CD4-positive, alpha-beta T cell treated with Interleukin-4 for 4 hours (primary cell): ENCODE measurements at regions not wholly inside any gene's neighbourhood (a gene's known extent, or its start where the extent isn't known, plus 50 kb on each side); places are given as distances from the start of the nearest gene placed in this dataset.
"Not testable (repeated sequence)": the region's sequence is repeated elsewhere in the genome, so short reads cannot be mapped to it uniquely, and the experiment has no call there.

Experiments
- DNase-seq: peaks from one replicate; pipeline ENCODE4 v3.0.0-alpha.2; 2020

DNA sequence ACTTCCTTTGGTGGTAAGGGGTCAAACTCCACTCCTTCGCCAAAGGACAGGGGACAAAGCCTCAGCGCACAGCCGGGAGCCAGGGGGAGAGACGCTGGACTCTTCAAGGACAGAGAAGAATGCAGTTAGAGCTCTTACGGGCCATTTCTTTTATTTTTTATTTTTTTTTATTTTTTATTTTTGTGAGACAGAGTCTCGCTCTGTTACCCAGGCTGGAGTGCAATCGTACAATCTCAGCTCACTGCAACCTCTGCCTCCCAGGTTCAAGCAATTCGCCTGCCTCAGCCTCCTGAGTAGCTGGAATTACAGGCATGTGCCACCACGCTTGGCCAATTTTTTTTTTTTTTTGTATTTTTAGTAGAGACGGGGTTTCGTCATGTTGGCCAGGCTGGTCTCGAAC is 93.2 kb upstream of the RPH3AL start, which contains the start of gene RFLNB:
Gene RFLNB, minus strand, starts transcription at position 101 of the 400 bp plus-strand sequence.
- DNase-seq = not testable (repeated sequence)

DNA sequence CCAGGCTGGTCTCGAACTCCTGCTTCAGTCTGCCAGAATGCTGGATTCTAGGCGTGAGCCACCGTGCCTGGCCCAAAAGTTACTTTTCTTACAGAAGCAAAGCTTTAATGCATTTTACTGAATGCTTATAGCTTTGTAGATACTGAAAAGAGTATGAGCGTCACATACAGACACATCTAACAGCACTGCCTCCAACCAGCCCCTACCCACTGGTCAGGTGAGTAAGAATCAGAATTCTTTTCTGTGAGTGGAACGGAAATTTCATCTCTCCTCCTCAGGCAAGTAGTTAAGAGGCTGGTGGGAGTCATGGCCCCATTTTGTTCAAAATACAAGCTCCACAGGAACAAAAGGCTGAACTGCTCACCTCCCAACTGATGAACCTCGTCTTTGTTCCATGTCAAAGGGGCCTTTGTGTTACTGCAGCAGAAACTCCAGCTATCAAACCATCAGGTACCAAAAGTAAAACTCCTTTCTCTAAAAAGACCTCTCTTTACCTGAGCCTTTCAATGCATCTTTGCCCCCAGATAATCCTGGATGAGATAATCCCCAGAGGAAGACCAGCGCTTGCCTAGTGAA is 92.4 kb upstream of the RPH3AL start:
- no peak for DNase-seq

DNA sequence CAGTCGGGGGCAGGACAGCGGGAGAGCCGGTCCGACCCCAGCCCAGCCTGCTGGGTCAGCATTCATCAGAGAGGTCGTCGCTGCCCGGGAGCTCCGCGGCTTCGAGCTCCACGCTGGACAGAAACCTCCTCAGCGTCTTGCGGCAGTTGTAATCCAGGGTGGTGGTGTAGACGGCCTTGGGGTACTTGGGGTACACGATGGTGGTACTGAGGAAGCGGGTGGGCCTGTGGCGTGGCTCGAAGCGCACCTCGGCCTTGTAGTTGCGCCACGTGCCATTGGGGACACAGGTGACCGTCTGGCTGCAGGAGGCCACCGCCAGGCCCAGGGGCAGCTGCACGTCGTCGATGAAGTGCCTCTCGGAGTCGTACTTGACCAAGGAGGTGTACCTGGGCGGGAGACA is 90.5 kb upstream of the RPH3AL start:
- no peak for DNase-seq

DNA sequence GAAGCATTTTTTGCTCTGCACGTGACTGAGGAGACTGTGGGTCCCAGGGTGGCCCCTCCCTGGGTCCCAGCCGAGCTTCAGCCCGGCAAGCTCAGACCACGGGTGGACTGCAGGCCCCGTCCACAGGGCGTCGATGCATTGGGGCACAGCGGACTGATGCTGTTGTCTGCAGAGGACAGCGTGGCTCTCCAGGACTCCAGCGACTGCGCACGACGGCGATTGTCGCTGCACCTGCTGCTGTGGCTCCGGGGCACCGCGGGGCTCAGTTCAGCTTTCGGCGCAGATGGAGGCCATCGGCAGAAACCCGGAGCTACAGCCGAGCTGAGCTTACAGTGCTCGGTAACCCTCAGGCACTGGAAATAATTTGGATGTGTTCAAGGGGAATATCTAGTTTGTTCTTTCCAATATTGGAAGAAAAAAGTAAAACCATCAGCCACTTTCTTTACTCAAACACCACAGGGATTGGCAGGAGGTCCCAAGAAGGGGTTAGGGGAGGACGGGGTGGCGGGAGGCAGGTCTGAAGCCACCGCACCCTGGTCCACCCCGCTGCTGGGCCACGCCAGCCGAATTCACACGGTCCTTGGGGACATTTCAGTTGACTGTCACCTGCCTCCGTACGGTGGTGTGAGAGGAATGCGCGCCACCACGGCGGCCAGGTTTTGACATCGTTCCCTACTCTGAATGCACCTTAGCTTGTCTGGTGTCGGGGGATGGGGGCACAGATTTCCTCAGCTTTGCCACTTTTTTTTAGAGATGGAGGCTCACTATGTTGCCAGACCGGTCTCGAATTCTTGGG is 88.7 kb upstream of the RPH3AL start:
- DNase-seq = no peak

DNA sequence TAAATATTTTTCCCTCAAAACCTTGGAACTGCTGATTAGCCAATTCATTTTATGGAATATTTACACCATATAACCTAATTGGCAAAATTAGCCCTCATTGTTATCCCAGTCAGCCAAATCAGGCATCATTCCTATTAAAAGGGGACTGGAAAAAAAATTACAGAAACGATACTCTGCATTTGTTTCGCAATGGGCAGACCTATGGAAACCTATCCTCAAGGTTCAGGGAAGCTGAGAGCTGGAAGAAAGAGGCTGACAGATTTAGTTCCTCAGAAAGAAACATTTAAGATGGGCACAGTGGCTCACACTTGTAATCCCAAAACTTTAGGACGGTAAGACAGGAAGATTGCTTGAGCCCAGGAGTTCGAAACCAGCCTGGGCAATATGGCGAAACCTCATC is 85.6 kb upstream of the RPH3AL start:
- DNase-seq = no peak

DNA sequence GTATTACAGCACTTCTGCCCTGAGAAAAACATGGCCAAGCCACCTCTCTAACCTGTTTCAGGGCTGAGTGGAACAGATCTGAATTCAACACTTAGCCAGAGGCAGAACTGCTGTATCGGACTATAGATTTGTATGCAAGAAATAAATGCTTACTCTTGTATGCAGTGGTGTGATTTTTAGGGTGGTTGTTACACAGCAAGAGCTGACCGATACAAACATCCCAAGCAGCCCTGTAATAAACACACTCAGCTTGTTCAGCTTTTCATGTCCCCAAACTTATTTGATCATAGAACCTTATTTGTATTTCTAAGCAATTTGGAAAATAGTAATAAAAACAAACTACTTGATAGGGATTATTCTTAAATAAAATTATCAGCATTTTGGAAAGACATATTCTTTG is 84.9 kb upstream of the RPH3AL start:
- no peak for DNase-seq

DNA sequence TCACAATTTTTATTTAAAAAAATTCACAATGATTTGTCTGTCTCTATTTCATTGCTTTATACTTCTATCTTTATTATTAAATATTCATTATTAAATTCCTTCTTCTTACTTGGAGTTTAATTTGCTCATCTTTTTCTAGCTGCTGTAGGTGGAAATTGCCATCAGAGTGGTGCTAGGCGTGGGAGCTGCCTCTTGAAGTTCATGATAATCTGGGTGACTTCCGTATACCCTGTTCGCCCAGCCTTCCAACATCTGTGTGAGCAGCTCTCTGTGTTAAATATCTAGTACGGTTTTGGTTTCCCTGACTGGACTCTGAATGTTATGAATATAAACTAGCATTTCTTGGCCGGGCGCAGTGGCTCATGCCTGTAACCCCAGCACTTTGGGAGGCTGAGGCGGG is 84.0 kb upstream of the RPH3AL start:
- no peak for DNase-seq

DNA sequence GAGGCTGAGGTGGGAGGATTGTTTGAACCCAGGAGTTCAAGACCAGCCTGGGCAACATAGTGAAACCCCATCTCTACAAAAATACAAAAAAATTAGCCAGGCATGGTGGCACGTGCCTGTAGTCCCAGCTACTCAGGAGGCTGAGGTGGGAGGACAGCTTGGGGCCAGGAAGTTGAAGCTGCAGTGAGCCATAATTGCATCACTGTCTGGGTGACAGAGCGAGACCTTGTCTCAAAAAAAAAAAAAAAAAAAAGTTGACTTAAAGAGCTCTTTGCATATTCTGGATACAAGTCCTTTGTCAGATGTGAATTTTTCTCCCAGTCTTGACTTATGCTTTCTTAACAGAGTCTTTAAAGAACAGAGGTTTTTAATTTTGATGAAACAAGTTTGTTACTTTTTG is 79.9 kb upstream of the RPH3AL start:
- not testable (repeated sequence) for DNase-seq

DNA sequence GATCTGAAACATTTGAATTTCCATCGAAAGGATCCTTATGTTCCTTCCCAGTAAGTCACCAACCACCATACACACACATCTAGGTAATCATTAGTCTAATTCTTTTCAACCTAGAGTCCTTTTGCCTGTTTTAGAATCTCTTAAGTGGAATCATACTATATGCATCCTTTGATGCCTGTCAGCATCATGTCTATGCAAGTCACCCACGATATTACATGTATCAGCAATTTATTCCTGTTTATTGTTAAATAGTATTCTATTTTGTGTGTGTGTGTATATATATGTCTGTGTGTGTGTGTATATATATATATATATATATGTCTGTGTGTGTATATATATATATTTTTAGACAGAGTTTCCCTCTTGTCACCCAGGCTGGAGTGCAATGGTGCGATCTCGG is 78.9 kb upstream of the RPH3AL start:
- DNase-seq = no peak

DNA sequence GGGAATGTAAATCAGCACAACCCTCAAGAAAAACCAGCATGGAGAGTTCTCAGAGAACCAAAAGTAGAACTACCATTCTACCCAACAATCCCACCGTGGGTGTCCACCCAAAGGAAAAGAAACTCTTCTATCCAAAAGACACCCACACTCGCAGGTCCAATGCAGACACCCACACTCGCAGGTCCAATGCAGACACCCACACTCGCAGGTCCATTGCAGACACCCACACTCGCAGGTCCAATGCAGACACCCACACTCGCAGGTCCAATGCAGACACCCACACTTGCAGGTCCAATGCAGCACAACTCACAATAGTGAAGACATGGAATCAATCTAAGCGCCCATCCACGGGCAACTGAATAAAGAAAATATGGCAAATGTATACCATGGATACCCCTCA is 77.0 kb upstream of the RPH3AL start:
- DNase-seq = no peak

DNA sequence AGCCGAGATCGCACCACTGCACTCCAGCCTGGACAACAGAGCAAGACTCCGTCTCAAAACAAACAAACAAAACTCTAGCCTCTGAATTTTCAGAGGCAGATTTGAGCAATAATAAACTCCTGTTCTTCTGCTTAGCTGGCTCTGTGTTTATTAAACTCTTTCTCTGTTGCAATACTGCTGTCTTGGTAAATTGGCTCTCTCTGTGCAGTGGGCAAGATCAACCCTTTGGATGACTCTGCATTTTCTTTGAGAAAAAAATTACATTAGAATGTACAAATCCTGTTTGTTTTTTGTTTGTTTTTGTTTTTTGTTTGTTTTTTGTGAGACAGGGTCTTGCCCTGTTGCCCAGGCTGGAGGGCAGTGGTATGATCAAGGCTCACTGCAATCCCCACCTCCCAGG is 75.8 kb upstream of the RPH3AL start:
- DNase-seq = no peak

DNA sequence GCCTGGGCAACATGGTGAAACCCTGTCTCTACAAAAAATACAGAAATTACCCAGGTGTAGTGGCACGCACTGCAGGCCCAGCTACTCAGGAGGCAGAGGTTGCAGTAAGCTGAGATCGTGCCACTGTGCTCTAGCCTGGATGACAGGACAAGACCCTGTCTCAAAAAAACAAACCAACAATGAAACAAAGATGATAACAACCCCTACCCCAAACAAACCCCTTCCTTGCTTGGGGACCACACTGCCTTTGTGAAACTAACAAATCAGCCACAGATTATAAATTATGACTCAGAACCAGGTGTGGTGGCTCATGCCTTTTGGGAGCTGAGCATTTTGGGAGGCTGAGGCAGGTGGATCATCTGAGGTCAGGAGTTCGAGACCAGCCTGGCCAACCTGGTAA is 75.3 kb upstream of the RPH3AL start:
- DNase-seq = no peak

DNA sequence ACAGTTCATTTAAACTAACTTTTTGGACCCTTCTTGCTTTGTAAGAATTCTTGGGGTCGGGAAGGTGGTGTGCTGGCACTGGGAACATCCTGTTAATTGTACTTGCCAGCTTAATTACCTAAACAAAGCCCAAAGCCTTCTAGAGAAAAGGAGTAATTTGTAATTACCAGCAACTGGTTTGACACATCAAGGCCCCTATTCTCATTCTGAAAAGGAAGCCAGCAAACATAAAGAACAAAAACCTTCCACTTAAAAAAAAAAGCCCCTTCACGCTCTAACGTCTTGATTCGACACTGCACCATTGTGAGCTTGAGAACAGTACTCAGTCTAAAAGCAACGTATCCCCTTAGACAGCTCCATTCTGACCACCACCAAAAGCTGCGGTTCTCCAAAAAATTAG is 74.7 kb upstream of the RPH3AL start:
- DNase-seq = no peak

DNA sequence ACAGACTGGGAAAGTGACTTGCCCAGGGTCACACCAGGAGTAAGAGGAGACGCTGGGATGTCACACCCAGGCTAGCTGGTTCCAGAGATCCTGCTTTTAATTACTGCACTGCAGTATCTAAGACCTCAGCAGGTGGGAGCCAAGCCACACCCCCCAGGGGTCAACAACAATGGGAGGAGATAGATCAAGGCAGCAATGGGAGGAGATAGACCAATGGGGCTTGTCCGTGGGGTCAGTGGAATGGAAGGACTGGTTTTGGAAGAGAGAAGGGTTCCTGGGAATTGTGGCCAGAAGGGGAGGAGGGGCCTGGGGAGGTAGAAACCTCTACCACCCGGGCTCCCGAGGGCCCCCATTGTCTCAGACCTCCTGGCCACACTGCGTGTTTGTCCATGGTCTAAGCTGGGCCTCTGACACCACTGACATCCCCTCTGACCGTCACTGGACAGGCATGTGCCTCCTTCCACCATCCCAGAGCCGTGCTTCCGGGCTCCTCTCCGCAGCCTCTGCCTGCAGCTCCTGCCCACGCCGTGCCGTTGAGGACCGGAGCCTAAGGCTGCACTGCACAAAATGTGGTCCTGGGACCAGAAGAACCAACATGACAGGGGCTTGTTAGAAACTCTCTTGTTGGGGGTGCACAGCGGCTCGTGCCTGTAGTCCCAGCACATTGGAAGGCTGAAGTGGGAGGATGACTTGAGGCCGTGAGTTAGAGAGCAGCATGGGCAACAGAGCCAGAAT is 69.8 kb upstream of the RPH3AL start:
- DNase-seq = no peak

DNA sequence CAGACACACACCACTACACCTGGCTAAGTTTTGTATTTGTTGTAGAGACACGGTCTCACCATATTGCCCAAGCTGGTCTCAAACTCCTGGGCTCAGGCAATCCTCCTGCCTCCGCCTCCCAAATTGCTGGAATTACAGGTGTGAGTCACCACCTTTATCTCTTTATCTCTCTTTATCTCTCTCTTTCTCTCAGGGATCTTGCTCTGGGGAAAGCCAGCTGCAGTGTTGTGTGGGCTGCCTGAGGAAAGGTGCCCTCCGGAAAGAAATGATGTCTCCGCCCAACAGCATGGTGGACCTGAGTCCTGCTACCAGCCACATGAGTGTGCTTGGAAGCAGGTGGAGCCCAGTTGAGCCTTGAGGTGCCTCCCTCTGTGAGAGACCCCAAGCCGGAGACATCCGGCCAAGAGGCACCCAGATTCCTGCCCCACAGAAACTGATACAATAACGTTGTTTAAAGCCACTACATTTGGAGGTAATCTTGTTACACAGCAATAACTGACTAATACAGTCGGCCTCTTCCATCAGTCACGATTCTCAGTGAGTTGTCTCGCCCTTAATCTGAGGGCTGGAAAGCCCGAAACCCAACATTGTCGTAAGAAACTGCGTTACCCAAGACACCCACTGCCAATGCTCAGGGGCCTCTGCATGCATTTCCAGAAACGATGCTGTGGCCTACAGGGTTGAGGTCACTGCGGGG is 68.0 kb upstream of the RPH3AL start:
- no peak for DNase-seq

DNA sequence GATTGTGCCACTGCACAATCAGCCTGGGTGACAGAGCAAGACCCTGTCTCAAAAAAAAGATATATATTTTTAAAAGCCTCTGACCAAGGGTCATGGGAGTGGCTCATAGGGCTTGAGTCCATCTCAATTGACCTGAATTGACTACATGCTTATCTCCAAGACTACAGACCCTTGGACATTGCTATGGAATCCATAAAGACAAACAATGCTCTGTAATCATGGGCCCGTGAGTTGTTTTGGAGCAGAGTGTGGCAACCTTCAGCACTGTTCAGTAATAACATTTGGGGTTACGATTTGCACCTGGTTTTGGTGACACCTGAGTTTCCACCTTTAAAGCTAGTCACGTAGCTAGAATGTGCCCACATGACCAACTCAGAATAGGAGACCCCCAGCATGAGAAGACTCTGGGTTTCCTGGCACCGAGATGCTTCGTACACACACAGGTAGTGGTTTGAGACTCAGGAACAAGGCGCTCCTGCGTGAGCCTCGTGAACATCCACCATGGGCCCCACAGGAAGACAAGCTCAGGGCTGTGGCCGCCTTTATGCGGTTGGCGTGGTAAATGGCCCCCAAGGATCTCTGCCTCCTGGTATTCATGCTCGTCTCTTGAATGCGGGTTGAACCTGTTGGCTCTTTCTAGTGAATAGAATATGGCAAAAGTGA is 66.6 kb upstream of the RPH3AL start:
- DNase-seq = peak; percentile 38

DNA sequence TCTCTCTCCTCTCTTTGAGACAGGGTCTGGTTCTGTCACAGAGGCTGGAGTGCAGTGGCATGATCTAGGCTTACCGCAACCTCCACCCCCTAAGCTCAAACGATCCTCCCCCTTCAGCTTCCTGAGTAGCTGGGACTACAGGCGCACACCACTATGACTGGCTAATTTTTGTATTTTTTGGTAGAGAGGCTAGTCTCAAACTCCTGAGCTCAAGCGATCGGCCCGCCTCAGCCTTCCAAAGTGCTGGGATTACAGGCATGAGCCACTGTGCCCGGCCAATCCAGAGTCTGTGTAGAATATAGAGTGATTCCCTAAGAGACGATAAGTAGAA is 65.8 kb upstream of the RPH3AL start:
- peak; percentile 63 for DNase-seq

DNA sequence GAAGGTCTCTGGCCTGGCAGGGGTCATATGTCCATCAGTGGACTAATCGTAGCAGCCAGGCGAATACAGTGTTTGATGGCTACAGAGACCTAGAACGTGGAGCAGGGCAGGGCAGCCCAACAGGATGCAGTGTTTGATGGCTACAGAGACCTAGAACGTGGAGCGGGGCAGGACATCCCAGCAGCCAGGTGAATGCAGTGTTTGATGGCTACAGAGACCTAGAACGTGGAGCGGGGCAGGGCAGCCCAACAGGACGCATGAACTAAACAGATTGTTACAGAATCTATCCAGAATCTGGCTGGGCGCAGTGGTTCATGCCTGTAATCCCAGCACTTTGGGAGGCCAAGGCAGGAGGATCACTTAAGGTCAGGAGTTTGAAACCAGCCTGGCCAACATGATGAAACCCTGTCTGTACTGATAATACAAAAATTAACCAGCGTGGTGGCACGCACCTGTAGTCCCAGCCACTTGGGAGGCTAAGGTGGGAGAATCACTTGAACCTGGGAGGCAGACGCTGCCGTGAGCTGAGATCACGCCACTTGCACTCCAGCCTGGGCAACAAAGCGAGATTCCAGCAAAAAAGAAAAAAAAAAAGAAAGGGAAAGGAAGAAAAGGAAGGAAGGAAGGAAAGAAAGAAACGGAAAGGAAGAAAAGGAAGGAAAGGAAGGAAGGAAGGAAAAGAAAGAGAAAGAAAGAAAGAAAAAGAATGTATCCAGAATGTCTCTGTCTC is 65.2 kb upstream of the RPH3AL start:
- no peak for DNase-seq

DNA sequence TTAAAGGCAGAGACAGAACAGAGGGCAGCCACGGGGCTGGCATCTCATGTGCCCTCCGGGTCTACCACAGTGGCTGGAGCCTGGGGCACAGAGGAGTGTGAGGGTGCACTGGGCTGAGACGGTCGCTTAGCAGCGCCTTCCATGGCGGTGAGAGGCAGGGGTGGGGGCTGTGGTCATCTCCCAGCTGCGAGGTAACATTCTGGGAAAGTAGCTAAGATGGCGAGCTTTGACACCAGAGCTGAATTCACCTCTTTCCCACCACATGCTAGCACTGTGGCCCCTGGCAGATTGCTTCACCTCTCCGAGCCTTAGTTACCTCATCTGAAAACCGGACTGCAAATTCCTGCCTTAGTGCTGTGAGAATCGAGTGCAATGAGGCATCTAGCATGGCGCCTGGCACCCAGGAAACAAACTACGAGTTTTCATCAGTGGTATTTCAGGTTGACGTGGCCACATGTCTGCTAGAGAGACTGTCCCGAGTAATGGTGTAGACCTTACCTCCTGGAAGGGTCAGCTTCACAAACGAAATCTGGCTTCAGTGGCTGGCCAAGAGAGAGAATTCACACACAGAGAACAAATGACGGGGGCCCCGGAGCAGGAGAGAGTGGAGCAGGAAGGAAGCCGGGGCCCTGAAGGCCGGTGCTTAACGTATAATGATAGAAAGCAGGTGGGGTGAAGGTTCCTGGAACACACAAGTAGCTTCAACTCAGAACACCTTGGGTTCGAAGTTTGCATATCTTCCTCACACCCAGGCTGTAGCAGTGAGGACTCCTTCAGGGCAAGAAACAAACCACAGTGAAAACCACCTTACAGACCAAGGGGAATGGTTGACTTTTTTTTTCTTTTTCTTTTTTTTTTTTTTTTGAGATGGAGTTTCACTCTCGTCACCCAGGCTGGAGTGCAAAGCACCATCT is 63.9 kb upstream of the RPH3AL start:
- peak; percentile 65 for DNase-seq

DNA sequence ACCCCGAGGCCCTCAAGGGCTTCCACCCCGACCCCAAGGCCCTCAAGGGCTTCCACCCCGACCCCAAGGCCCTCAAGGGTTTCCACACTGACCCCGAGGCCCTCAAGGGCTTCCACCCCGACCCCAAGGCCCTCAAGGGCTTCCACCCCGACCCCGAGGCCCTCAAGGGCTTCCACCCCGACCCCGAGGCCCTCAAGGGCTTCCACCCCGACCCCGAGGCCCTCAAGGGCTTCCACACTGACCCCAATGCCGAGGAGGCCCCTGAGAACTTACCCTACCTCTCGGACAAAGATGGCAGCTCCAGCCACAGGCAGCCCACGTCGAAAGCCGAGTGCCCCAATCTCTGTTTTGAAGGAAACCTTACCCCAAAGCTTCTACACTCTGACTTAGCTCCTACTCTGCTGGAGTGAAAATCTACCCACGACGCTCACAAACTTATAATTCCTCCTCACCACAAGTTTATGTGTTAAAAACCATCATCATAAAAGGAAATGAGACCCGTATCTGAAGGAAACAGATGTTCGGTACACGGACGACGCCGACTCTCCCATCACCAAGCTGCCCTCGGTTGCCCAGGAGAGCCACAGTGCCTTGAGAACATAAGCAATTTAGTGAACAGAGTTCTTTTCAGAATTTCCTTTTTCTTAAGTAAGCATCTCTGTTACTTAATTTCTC is 61.2 kb upstream of the RPH3AL start:
- DNase-seq = no peak

DNA sequence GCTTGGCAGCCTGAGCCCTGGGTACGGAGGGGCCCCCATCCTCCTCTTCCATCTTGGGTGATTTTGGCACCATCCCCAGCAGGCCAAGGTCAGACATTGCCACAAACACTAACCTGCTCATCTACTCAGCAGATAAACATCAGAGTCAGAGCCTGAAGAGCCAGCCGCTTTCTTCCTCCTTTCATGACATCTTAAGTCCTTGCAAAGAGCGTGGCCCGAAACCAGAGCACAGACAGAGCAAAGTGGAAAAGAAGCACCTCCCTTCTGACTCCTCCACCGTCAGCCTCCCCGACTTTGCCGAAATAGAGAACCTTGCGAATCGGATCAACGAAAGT is 60.4 kb upstream of the RPH3AL start:
- DNase-seq = peak; percentile 8
